LHCN-M2 (cell line): ENCODE measurements at regions not wholly inside any gene's neighbourhood (a gene's known extent, or its start where the extent isn't known, plus 50 kb on each side); places are given as distances from the start of the nearest gene placed in this dataset.
A peak's percentile ranks its signal among the peaks of the same experiment; 100 is the strongest.

Experiments used
- DNase-seq: peaks from one replicate; pipeline ENCODE4 v3.0.0-alpha.2; 2012; ENCODE audit warnings: low read depth

- no peak for DNase-seq
Observed at GRCh38 chr5:111676926-111677415, 80.0 kb downstream of the NREP start.

- no peak for DNase-seq
Observed at GRCh38 chr5:111676466-111676865, 80.5 kb downstream of the NREP start.

- no peak for DNase-seq
Observed at GRCh38 chr5:111675201-111675934, 81.6 kb downstream of the NREP start.

- DNase-seq = no peak
Observed at GRCh38 chr5:111673891-111674626, 82.9 kb downstream of the NREP start.

- DNase-seq = no peak
Observed at GRCh38 chr5:111672099-111672498, 84.9 kb downstream of the NREP start.

GRCh38 chr5:111670826-111671492 is 86.0 kb downstream of the NREP start:
- no peak for DNase-seq

- peak; percentile 17 for DNase-seq
Observed at GRCh38 chr5:111668477-111669414, 88.2 kb downstream of the NREP start.

GRCh38 chr5:111667128-111667736 is 89.8 kb downstream of the NREP start:
- DNase-seq = no peak

- no peak for DNase-seq
Observed at GRCh38 chr5:111656580-111656979, 100.4 kb downstream of the NREP start.

- no peak for DNase-seq
Observed at GRCh38 chr5:111655169-111655924, 101.6 kb downstream of the NREP start.

- DNase-seq = no peak
Observed at GRCh38 chr5:111653408-111653807, 103.6 kb downstream of the NREP start.

GRCh38 chr5:111649516-111649915 is 107.5 kb downstream of the NREP start:
- DNase-seq = no peak

- DNase-seq = no peak
Observed at GRCh38 chr5:111645303-111645838, 111.6 kb downstream of the NREP start.

- DNase-seq = no peak
Observed at GRCh38 chr5:111643499-111643898, 113.5 kb downstream of the NREP start.

GRCh38 chr5:111641533-111642233 is 115.3 kb downstream of the NREP start:
- DNase-seq = peak; percentile 26

GRCh38 chr5:111639912-111640311 is 117.1 kb downstream of the NREP start:
- no peak for DNase-seq

GRCh38 chr5:111636736-111637135 is 120.3 kb downstream of the NREP start:
- no peak for DNase-seq

- DNase-seq = no peak
Observed at GRCh38 chr5:111635916-111636570, 121.0 kb downstream of the NREP start.
